GM12878 (cell line): ENCODE measurements at regions not wholly inside any gene's neighbourhood (a gene's known extent, or its start where the extent isn't known, plus 50 kb on each side); places are given as distances from the start of the nearest gene placed in this dataset.

Experiments
- BCL3 ChIP-seq: IDR thresholded peaks from 2 replicates; pipeline ENCODE4 v1.6.1; 2011; ENCODE audit warnings: borderline replicate concordance, low read depth, mild to moderate bottlenecking, moderate library complexity, low read length; ENCODE audit not compliant: insufficient read depth, poor library complexity, severe bottlenecking
- BMI1 ChIP-seq: fragments of 450-650 bp; IDR thresholded peaks from 2 replicates; pipeline ENCODE4 v1.6.1; 2016; ENCODE audit warnings: mild to moderate bottlenecking, moderate library complexity, borderline replicate concordance
- CUX1 ChIP-seq: IDR thresholded peaks from 2 replicates; pipeline ENCODE4 v1.6.1; 2012; ENCODE audit warnings: improper control_type of control experiment, low read depth, low read length; ENCODE audit not compliant: insufficient replicate concordance
- MTA2 ChIP-seq: fragments of 450-650 bp; IDR thresholded peaks from 2 replicates; pipeline ENCODE4 v1.6.1; 2016; ENCODE audit warnings: low read depth, mild to moderate bottlenecking, moderate library complexity
- MXI1 ChIP-seq: fragments of 150-350 bp; IDR thresholded peaks from 2 replicates; pipeline ENCODE4 v1.6.1; 2011; ENCODE audit warnings: low read depth, mild to moderate bottlenecking, inconsistent platforms, low read length, improper control_type of control experiment
- NBN ChIP-seq: fragments of 450-650 bp; IDR thresholded peaks from 2 replicates; pipeline ENCODE4 v1.6.1; 2016
- NR2C2 ChIP-seq: IDR thresholded peaks from 2 replicates; pipeline ENCODE4 v1.6.1; 2011; ENCODE audit warnings: borderline replicate concordance, low read depth; ENCODE audit not compliant: control insufficient read depth, insufficient read length
- PRDM15 ChIP-seq: fragments of 450-650 bp; formaldehyde crosslinking; IDR thresholded peaks from 2 replicates; pipeline ENCODE4 v1.4.0; 2020; ENCODE audit warnings: mild to moderate bottlenecking, moderate library complexity
- RCOR1 ChIP-seq: conservative IDR thresholded peaks from 2 replicates; pipeline ENCODE4 v1.6.1; 2012; ENCODE audit warnings: low read depth, low read length, improper control_type of control experiment
- SIN3A ChIP-seq: IDR thresholded peaks from 2 replicates; pipeline ENCODE4 v1.6.1; 2012; ENCODE audit warnings: low read depth, low read length, improper control_type of control experiment
- SREBF1 ChIP-seq: IDR thresholded peaks from 2 replicates; pipeline ENCODE4 v1.6.1; 2012; ENCODE audit warnings: mild to moderate bottlenecking, low read length
- SUZ12 ChIP-seq: fragments of 200-600 bp; sonication (generic); IDR thresholded peaks from one replicate; pipeline ENCODE4 v1.6.1; 2018; ENCODE audit warnings: antibody characterized with exemption, mild to moderate bottlenecking; ENCODE audit not compliant: unreplicated experiment
- TCF7 ChIP-seq: IDR thresholded peaks from 2 replicates; pipeline ENCODE4 v1.6.1; 2014; ENCODE audit warnings: antibody characterized with exemption, borderline replicate concordance
- TF ChIP-seq, protein P1 (sequence below): IDR thresholded peaks from 2 replicates; pipeline ENCODE4 v1.6.1; 2012; ENCODE audit warnings: low read depth, low read length, improper control_type of control experiment
- TF ChIP-seq, protein P2 (sequence below): IDR thresholded peaks from 2 replicates; pipeline ENCODE4 v1.6.1; 2012; ENCODE audit warnings: mild to moderate bottlenecking, low read depth, low read length
- TF ChIP-seq, protein P3 (sequence below): IDR thresholded peaks from 2 replicates; pipeline ENCODE4 v1.6.1; 2011; ENCODE audit warnings: low read depth, mild to moderate bottlenecking, low read length, moderate library complexity, borderline replicate concordance; ENCODE audit errors: extremely low read depth

DNA sequence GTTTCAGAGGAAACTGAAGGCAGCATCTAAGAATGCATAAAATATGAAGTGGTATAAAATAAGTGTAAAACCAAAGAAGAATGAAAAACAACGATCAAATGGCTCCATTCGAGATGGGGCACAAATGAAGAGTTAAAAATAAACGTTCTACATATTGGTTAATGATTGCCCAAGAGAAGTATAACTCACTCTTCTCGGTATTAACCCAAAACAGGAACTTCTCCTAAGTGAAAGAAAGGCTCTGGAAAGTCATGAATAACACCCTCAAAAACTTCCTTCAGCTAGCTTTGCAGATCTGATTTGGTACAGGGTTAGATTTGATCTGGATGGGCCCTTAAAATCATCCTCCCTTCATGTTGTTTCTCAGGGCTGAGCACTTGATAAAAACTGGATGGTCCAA, 94.3 kb upstream of the ADO start (continued):
- no peak for TF ChIP-seq BMI1
- TF ChIP-seq SUZ12: no peak
- TF ChIP-seq NR2C2: no peak
- TF ChIP-seq, protein P1, sequence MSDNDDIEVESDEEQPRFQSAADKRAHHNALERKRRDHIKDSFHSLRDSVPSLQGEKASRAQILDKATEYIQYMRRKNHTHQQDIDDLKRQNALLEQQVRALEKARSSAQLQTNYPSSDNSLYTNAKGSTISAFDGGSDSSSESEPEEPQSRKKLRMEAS: no peak
- no peak for TF ChIP-seq MXI1
- TF ChIP-seq MTA2: 0 out of 2 replicates have a peak, but pooled peaks have one; percentile 22
- TF ChIP-seq BCL3: no peak
- no peak for TF ChIP-seq RCOR1
- no peak for TF ChIP-seq SREBF1
- no peak for TF ChIP-seq SIN3A
- TF ChIP-seq, protein P2, sequence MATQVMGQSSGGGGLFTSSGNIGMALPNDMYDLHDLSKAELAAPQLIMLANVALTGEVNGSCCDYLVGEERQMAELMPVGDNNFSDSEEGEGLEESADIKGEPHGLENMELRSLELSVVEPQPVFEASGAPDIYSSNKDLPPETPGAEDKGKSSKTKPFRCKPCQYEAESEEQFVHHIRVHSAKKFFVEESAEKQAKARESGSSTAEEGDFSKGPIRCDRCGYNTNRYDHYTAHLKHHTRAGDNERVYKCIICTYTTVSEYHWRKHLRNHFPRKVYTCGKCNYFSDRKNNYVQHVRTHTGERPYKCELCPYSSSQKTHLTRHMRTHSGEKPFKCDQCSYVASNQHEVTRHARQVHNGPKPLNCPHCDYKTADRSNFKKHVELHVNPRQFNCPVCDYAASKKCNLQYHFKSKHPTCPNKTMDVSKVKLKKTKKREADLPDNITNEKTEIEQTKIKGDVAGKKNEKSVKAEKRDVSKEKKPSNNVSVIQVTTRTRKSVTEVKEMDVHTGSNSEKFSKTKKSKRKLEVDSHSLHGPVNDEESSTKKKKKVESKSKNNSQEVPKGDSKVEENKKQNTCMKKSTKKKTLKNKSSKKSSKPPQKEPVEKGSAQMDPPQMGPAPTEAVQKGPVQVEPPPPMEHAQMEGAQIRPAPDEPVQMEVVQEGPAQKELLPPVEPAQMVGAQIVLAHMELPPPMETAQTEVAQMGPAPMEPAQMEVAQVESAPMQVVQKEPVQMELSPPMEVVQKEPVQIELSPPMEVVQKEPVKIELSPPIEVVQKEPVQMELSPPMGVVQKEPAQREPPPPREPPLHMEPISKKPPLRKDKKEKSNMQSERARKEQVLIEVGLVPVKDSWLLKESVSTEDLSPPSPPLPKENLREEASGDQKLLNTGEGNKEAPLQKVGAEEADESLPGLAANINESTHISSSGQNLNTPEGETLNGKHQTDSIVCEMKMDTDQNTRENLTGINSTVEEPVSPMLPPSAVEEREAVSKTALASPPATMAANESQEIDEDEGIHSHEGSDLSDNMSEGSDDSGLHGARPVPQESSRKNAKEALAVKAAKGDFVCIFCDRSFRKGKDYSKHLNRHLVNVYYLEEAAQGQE: no peak
- peak; percentile 46; the same call in 1 of the 2 replicates for TF ChIP-seq NBN
- TF ChIP-seq PRDM15 (CRISPR knock-in tag): no peak
- TF ChIP-seq, protein P3, sequence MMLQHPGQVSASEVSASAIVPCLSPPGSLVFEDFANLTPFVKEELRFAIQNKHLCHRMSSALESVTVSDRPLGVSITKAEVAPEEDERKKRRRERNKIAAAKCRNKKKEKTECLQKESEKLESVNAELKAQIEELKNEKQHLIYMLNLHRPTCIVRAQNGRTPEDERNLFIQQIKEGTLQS: no peak
- TF ChIP-seq TCF7: no peak
- TF ChIP-seq CUX1: no peak
